ENCODE measurements at regions not wholly inside any gene's neighbourhood (a gene's known extent, or its start where the extent isn't known, plus 50 kb on each side); places are given as distances from the start of the nearest gene placed in this dataset.

- DNase-seq = no peak
Observed at GRCh38 chr3:5429517-5429890, 242.0 kb downstream of the EDEM1 start.

DNA sequence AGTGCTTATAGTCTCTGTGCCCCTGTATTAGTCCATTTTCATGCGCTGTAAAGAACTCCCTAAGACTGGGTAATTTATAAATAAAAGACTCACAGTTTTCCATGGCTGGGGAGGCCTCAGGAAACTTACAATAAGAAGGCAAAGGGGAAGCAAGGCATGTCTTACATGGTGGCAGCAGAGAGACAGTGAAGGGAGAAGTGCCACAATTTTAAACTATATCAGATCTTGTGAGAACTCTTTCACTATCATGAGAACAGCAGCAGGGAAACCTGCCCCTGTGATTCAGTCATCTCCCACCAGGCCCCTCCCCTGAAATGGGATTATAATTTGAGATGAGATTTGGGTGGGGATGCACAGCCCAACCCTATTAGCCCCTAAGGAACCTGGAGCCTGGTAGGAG is 243.2 kb downstream of the EDEM1 start:
- DNase-seq = no peak

GRCh38 chr3:5431146-5431545 is 243.6 kb downstream of the EDEM1 start:
- no peak for DNase-seq

GRCh38 chr3:5431811-5432378 is 244.4 kb downstream of the EDEM1 start:
- DNase-seq = no peak

DNA sequence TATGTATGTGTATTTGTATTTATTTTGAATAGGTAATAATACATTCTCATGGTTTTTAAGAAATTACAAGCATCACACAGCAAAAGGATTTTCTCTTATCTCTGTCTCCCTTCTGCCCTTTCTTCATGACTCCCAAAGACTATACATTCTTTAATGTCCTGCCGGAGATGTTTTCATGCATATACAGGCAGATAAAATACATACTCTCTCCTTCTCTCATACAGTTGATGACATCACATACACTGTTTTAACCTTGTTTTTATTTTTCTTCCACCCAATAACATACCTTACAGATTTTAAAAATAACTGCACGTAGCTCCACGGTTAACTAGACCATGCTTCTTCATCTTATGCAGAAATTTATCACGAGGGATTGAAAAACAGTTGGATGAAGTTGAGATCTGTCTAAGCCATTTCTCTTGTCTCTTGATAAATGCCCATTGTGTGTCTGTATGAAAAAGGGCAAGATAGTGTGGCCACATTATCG is 249.8 kb downstream of the EDEM1 start:
- DNase-seq = no peak

GRCh38 chr3:5437783-5438323 is 250.3 kb downstream of the EDEM1 start:
- DNase-seq = no peak

DNA sequence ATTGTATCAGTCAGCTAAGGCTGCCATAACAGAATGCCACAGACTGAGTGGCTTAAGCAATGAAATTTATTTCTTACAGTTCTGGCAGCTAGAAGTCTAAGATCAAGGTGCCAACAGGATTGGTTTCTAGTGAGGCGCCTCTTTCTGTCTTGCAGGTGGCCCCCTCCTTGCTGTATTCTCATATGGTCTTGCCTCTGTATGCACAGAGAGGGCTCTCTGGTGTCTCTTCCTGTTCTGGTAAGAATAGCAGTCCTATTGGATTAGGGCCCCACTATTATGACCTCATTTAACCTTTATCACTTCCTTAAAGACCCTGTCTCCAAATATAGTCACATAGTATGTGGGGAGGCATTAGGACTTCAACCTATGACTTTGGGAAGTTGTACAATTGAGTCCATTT is 253.9 kb downstream of the EDEM1 start:
- DNase-seq = no peak

GRCh38 chr3:5442106-5442785 is 254.7 kb downstream of the EDEM1 start:
- DNase-seq = no peak

DNA sequence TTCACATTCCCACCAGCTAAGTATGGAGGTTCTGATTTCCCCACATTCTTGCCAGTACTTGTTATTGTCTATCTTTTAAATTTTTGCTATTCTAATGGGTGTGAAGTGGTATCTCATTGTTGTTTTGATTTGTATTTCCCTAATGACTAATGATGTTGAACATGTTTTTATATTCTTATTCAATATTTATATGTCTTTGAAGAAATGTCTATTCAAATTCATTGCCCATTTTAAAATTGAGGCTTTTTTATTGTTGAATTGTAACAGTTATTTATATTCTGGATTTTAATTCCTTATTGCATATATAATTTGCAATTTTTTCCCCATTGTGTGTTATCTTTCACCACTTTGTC is 255.3 kb downstream of the EDEM1 start:
- no peak for DNase-seq

- no peak for DNase-seq
Observed at GRCh38 chr3:5444253-5444652, 256.7 kb downstream of the EDEM1 start.

DNA sequence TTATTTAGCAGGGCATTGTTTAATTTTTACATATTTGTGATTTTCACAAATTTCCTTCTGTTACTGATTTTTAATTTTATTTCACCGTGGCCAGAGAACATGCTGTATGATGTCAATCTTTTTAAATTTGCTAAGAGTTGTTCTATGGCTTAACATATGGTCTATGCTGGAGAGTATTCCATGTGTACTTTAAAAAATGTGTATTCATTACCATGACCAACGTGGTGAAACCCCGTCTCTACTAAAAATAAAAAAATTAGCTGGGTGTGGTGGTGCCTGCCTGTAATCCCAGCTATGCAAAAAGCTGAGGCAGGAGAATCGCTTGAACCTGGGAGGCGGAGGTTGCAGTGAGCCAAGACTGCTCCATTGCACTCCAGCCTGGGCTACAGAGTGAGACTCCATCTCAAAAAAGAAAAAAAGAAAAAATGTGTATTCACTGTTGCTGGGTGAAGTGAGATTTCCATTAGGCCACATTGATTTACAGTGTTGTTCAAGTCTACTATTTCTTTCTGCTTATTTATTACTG is 258.2 kb downstream of the EDEM1 start:
- DNase-seq = no peak

- DNase-seq = no peak
Observed at GRCh38 chr3:5448246-5448645, 260.7 kb downstream of the EDEM1 start.

DNA sequence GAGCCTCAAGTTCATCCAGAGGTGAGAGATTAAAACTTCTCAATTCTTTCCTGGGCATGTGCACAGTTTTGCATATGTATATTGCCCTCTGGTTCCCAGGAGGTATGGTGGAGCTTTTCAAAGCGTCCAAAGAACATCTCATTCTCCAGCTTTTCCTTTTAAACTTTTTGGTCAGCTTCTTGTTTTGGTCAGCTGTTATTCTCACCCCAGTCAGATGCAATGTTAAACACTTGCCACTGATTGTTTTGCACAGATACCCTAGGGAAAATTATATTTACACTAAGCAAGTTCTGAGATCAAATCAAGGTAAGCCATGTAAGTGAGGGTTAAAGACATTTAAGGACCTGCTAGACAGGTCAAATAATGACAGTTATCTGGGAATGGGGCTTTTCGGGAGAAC is 261.3 kb downstream of the EDEM1 start:
- no peak for DNase-seq

GRCh38 chr3:5456199-5456598 is 268.7 kb downstream of the EDEM1 start:
- DNase-seq = no peak

GRCh38 chr3:5458526-5458925 is 271.0 kb downstream of the EDEM1 start:
- DNase-seq = no peak

DNA sequence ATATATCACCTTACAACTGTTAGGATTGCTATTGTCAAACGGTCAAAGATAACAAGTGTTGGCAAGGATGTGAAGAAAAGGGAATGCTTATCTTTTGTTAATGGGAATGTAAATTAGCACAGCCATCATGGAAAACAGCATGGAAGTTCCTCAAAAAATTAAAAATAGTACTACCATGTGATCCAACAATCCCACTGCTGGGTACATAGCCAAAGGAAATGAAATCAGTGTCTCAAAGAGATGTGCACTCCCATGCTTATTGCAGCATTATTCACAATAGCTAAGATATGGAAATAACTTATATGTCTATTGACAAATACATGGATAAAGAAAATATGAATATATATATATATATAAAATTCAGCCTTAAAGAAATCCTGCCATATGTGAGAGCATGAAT is 274.6 kb downstream of the EDEM1 start:
- DNase-seq = no peak

GRCh38 chr3:5463991-5464390 is 276.5 kb downstream of the EDEM1 start:
- no peak for DNase-seq

GRCh38 chr3:5464649-5465048 is 277.1 kb downstream of the EDEM1 start:
- DNase-seq = no peak

DNA sequence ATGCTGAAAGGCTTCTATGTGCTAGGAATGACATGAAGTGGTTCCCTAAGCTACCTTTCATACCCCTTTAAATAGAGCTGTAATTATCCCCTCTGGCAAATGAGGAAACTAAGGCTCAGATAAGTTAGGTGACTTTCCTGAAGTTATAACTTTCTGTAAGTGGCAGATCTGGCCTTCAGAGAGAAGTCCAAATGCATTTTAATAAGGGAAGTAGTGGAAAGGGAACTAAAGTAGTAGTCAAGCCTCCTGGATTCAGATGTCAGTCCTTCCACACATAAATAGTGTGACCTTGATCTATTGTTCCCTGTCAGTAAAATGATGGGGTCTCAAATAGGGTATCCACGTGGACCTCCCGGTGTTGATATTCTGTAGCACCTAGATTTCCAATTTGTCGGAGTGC is 277.7 kb downstream of the EDEM1 start:
- DNase-seq = no peak

GRCh38 chr3:5466065-5466464 is 278.6 kb downstream of the EDEM1 start:
- no peak for DNase-seq

GRCh38 chr3:5466717-5467116 is 279.2 kb downstream of the EDEM1 start:
- no peak for DNase-seq

DNA sequence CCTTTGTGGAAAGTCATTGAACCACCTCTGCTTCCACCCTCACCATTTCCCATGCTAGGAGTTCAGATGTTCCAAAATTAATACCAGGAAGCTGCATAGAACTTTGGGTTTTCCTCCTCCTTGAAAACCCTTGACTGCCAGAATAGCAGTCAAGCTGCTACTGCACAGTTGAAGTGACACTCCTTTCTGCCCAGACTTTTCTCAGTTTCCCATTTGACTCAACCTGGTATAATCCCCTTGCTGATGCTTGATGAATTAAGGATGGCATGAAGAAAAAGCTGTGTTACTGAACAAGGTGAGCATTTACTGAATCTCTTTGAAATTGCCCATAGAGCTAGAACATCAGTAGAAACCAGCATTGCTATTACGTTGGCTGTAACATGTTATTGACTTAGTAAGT is 286.0 kb downstream of the EDEM1 start:
- no peak for DNase-seq

- no peak for DNase-seq
Observed at GRCh38 chr3:5476403-5476802, 288.9 kb downstream of the EDEM1 start.

DNA sequence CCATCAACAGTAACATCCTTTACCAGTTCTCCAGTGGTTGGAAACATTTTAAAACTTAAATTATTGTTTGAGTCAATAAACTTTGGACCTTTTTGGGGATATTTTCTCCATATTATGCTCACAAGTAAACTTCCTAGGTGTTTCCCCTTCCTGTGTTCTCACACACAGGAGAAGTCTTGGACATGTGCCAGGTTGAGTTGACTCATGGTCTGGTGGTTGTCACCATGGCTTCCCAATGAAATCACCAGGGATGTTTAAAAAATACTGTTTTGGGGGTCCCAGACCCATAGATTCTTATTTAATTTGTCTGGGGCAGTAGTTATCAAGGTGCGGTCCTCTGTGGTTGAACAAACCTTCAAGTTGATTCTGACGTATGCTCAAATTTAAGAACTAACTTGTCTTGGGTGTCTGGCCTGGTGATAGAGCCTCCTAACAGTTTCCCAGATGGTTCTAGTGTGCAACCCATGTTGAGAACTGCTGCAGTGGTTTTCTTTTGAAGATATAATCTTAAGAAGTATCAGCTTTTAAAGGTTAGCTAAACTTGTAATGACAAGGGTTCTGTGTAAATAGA is 291.8 kb downstream of the EDEM1 start:
- DNase-seq = no peak
